ENCODE measurements at regions not wholly inside any gene's neighbourhood (a gene's known extent, or its start where the extent isn't known, plus 50 kb on each side); places are given as distances from the start of the nearest gene placed in this dataset.
"Not testable (repeated sequence)": the region's sequence is repeated elsewhere in the genome, so short reads cannot be mapped to it uniquely, and the experiment has no call there.

- H3K79me2 ChIP-seq (ENCODE audit: insufficient read depth, low read length), result no peaks in the 10 kb centered on the region
- no peaks in the 10 kb centered on the region for H3F3A ChIP-seq (ENCODE audit: insufficient read depth)
- no peak overlapping the region for H2AFZ ChIP-seq (ENCODE audit: low read depth, low read length, severe bottlenecking)
- H3K9me3 ChIP-seq (ENCODE audit: insufficient read depth, low read length), result no peaks in the 10 kb centered on the region
- H3K27me3 ChIP-seq (ENCODE audit: low read length), result no peaks in the 10 kb centered on the region
- no peaks in the 10 kb centered on the region for H4K20me1 ChIP-seq (ENCODE audit: low read depth, low read length)
- no peak overlapping the region for H3K27ac ChIP-seq (ENCODE audit: low read depth, low read length)
- H3K36me3 ChIP-seq (ENCODE audit: low read length), result no peaks in the 10 kb centered on the region
- H3K4me2 ChIP-seq (ENCODE audit: low read depth, low read length, poor library complexity, severe bottlenecking), result no peak overlapping the region
- H3K4me3 ChIP-seq (ENCODE audit: insufficient read depth, low read length, poor library complexity, severe bottlenecking), result no peak overlapping the region
- TF ChIP-seq CTCF (IDR thresholded peaks at IDR 0.05; ENCODE audit: insufficient read depth, low read length, poor library complexity, severe bottlenecking), result no peak
- no peak for TF ChIP-seq EZH2phosphoT487 (conservative IDR thresholded peaks at IDR 0.05; ENCODE audit: low read length)
- no peak overlapping the region for H3K9ac ChIP-seq (ENCODE audit: low read length)
- H3K9me2 ChIP-seq (replicated peaks; ENCODE audit: insufficient read depth, low read length), result no peaks in the 10 kb centered on the region
Observed at GRCh38 chr20:50450493-50450826, 59.7 kb upstream of the PTPN1 start.

GRCh38 chr20:50450881-50451752 is 59.1 kb upstream of the PTPN1 start:
- TF ChIP-seq CTCF (IDR thresholded peaks at IDR 0.05; ENCODE audit: insufficient read depth, low read length, poor library complexity, severe bottlenecking) (no peak), EZH2phosphoT487 (conservative IDR thresholded peaks at IDR 0.05; ENCODE audit: low read length) (no peak)
- Histone ChIP-seq H3K9ac (ENCODE audit: low read length) (no peak overlapping the region), H3K4me3 (ENCODE audit: insufficient read depth, low read length, poor library complexity, severe bottlenecking) (no peak overlapping the region), H3K27ac (ENCODE audit: low read depth, low read length) (no peak overlapping the region), H3K9me2 (replicated peaks; ENCODE audit: insufficient read depth, low read length) (no peaks in the 10 kb centered on the region), H3K79me2 (ENCODE audit: insufficient read depth, low read length) (no peaks in the 10 kb centered on the region), H2AFZ (ENCODE audit: low read depth, low read length, severe bottlenecking) (no peak overlapping the region), H3F3A (ENCODE audit: insufficient read depth) (no peaks in the 10 kb centered on the region), H4K20me1 (ENCODE audit: low read depth, low read length) (no peaks in the 10 kb centered on the region), H3K4me2 (ENCODE audit: low read depth, low read length, poor library complexity, severe bottlenecking) (no peak overlapping the region), H3K27me3 (ENCODE audit: low read length) (no peaks in the 10 kb centered on the region), H3K9me3 (ENCODE audit: insufficient read depth, low read length) (no peaks in the 10 kb centered on the region), H3K36me3 (ENCODE audit: low read length) (no peaks in the 10 kb centered on the region)

GRCh38 chr20:50451792-50452425 is 58.3 kb upstream of the PTPN1 start:
- H3K9ac ChIP-seq (ENCODE audit: low read length); H3K4me3 ChIP-seq (ENCODE audit: insufficient read depth, low read length, poor library complexity, severe bottlenecking); H3F3A ChIP-seq (ENCODE audit: insufficient read depth); H3K9me2 ChIP-seq (replicated peaks; ENCODE audit: insufficient read depth, low read length); H2AFZ ChIP-seq (ENCODE audit: low read depth, low read length, severe bottlenecking); H3K27ac ChIP-seq (ENCODE audit: low read depth, low read length); H3K27me3 ChIP-seq (ENCODE audit: low read length); H3K4me2 ChIP-seq (ENCODE audit: low read depth, low read length, poor library complexity, severe bottlenecking); H4K20me1 ChIP-seq (ENCODE audit: low read depth, low read length); H3K9me3 ChIP-seq (ENCODE audit: insufficient read depth, low read length); H3K79me2 ChIP-seq (ENCODE audit: insufficient read depth, low read length); H3K36me3 ChIP-seq (ENCODE audit: low read length): not testable (repeated sequence)

Measured in SU-DHL-6 (cell line).